ENCODE measurements at regions not wholly inside any gene's neighbourhood (a gene's known extent, or its start where the extent isn't known, plus 50 kb on each side); places are given as distances from the start of the nearest gene placed in this dataset.
"Not testable (repeated sequence)": the region's sequence is repeated elsewhere in the genome, so short reads cannot be mapped to it uniquely, and the experiment has no call there.

GRCh38 chr7:34421526-34421925, 236.5 kb upstream of the NPSR1 start:
- DNase-seq = no peak
- no peak for ATAC-seq
- no peak overlapping the region for H3K4me3 Mint-ChIP-seq
- H3K4me1 Mint-ChIP-seq (ENCODE audit: low read depth) = no peaks in the 10 kb centered on the region
- no peak overlapping the region for H3K27ac Mint-ChIP-seq
- no peaks in the 10 kb centered on the region for H3K27me3 Mint-ChIP-seq (ENCODE audit: low read depth)
- no peaks in the 10 kb centered on the region for H3K36me3 Mint-ChIP-seq (ENCODE audit: low read depth)
- POLR2A ChIA-PET = no interaction called here
- H3K9me3 Mint-ChIP-seq (ENCODE audit: insufficient read depth) = no peaks in the 10 kb centered on the region
- CTCF ChIA-PET = no interaction called here

- ChIA-PET POLR2A (no interaction called here), CTCF (no interaction called here)
- Mint-ChIP-seq H3K36me3 (ENCODE audit: low read depth) (no peaks in the 10 kb centered on the region), H3K9me3 (ENCODE audit: insufficient read depth) (peaks cover under 1% of the 10 kb centered on the region), H3K4me3 (no peak overlapping the region), H3K27me3 (ENCODE audit: low read depth) (no peaks in the 10 kb centered on the region), H3K4me1 (ENCODE audit: low read depth) (no peaks in the 10 kb centered on the region), H3K27ac (no peak overlapping the region)
- ATAC-seq = no peak
- no peak for DNase-seq
These were observed 232.8 kb upstream of the NPSR1 start for GRCh38 chr7:34425194-34425593.

GRCh38 chr7:34425631-34426384, 232.2 kb upstream of the NPSR1 start:
- DNase-seq (no peak), ATAC-seq (no peak)
- Mint-ChIP-seq H3K4me3 (no peak overlapping the region), H3K36me3 (ENCODE audit: low read depth) (no peaks in the 10 kb centered on the region), H3K27me3 (ENCODE audit: low read depth) (no peaks in the 10 kb centered on the region), H3K27ac (no peak overlapping the region), H3K9me3 (ENCODE audit: insufficient read depth) (peaks cover 7% of the 10 kb centered on the region), H3K4me1 (ENCODE audit: low read depth) (no peaks in the 10 kb centered on the region)
- ChIA-PET POLR2A (no interaction called here), CTCF (no interaction called here)

DNA sequence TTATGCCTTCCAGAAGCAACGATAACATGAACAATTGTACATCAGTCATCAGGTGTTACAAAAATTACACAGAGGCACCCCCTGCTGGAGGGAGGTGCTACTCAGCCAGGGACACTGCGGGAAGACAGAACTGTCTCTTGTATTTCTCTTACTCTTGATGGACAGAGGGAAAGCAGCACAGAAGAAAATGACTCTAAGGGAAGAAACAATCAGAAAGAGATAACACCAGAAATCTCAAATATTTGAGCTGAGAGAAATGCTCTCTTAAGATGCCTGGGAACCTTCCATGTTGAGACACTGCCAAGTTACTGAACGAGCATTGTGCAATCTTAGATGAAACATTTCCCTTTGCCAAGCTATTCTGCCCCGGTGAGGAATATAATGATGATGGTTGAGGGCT, 227.6 kb upstream of the NPSR1 start:
- Mint-ChIP-seq H3K27ac (no peak overlapping the region), H3K4me3 (no peak overlapping the region), H3K9me3 (ENCODE audit: insufficient read depth) (peaks cover 8% of the 10 kb centered on the region), H3K27me3 (ENCODE audit: low read depth) (no peaks in the 10 kb centered on the region), H3K4me1 (ENCODE audit: low read depth) (no peaks in the 10 kb centered on the region), H3K36me3 (ENCODE audit: low read depth) (no peaks in the 10 kb centered on the region)
- CTCF ChIA-PET = no interaction called here
- POLR2A ChIA-PET = no interaction called here
- DNase-seq = no peak
- no peak for ATAC-seq

GRCh38 chr7:34438436-34438835, 219.6 kb upstream of the NPSR1 start:
- Mint-ChIP-seq H3K27me3 (ENCODE audit: low read depth) (no peaks in the 10 kb centered on the region), H3K36me3 (ENCODE audit: low read depth) (no peaks in the 10 kb centered on the region), H3K9me3 (ENCODE audit: insufficient read depth) (peaks cover 6% of the 10 kb centered on the region), H3K4me1 (ENCODE audit: low read depth) (no peaks in the 10 kb centered on the region), H3K4me3 (no peak overlapping the region), H3K27ac (no peak overlapping the region)
- ATAC-seq (no peak), DNase-seq (no peak)
- CTCF ChIA-PET = no interaction called here
- POLR2A ChIA-PET = no interaction called here

DNA sequence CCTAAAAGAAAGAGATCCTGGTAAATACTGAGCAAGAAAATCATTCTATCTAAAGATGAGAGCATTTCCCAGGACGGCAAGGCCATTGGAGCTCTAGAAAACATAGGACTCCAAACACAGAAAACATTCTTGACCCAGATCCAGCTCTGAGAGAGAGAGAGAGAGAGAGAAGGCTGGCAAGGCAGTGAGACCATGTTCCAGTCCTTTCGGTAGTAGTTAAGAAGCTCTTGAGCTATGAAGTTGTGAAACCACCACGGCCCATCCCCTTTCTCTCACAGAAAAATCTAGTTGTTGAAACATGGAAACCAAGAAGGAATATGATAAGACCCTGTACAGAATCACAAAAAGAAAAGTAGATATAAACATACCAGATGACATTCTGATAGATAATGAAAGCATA, 212.4 kb upstream of the NPSR1 start:
- CTCF ChIA-PET = no interaction called here
- H3K27ac Mint-ChIP-seq = no peak overlapping the region
- H3K36me3 Mint-ChIP-seq (ENCODE audit: low read depth) = no peaks in the 10 kb centered on the region
- no peak overlapping the region for H3K4me3 Mint-ChIP-seq
- DNase-seq = no peak
- H3K27me3 Mint-ChIP-seq (ENCODE audit: low read depth) = no peaks in the 10 kb centered on the region
- peaks cover 6% of the 10 kb centered on the region for H3K9me3 Mint-ChIP-seq (ENCODE audit: insufficient read depth)
- no peak for ATAC-seq
- POLR2A ChIA-PET = no interaction called here
- no peaks in the 10 kb centered on the region for H3K4me1 Mint-ChIP-seq (ENCODE audit: low read depth)

DNA sequence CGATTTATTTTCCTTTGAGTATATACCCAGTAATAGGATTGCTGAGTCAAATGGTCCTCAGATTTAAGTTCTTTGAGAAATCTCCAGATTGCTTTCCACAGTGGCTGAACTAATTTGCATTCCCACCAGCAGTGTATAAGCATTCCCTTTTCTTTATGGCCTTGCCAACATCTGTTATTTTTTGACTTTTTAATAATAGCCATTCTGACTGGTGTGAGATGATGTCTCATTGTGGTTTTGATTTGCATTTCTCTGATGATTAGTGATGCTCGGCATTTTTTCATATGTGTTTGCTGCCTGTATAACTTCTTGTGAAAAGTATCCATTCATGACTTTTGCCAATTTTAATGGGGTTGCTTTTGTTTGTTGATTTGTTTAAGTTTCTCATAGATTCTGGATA, 209.5 kb upstream of the NPSR1 start:
- DNase-seq; H3K36me3 Mint-ChIP-seq (ENCODE audit: low read depth); CTCF ChIA-PET; POLR2A ChIA-PET; H3K4me1 Mint-ChIP-seq (ENCODE audit: low read depth); H3K27me3 Mint-ChIP-seq (ENCODE audit: low read depth); ATAC-seq; H3K9me3 Mint-ChIP-seq (ENCODE audit: insufficient read depth); H3K4me3 Mint-ChIP-seq; H3K27ac Mint-ChIP-seq: not testable (repeated sequence)

GRCh38 chr7:34449765-34450164, 208.3 kb upstream of the NPSR1 start:
- DNase-seq (no peak), ATAC-seq (no peak)
- H3K36me3 Mint-ChIP-seq (ENCODE audit: low read depth) = no peaks in the 10 kb centered on the region
- no peak overlapping the region for H3K4me3 Mint-ChIP-seq
- no peaks in the 10 kb centered on the region for H3K27me3 Mint-ChIP-seq (ENCODE audit: low read depth)
- CTCF ChIA-PET = no interaction called here
- no peak overlapping the region for H3K27ac Mint-ChIP-seq
- no peaks in the 10 kb centered on the region for H3K4me1 Mint-ChIP-seq (ENCODE audit: low read depth)
- POLR2A ChIA-PET = no interaction called here
- peaks cover 6% of the 10 kb centered on the region for H3K9me3 Mint-ChIP-seq (ENCODE audit: insufficient read depth)

DNA sequence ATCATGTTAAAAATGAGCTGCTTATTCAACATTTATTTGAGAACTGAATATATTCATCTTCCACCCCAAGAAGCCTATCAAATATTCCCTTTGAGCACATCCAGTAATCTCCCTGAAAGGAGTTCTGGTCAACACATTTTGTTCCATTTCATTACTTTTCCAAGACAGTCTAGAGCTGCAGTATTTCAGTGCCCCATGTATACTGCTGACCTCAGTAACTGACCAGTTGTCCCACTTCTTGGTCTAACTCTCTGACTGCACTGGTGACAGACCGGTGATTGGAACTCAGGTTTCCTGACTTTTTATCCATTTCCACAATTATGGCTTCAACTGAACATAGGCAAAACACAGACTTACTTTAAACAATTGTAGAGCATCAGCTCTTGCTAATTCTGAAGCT, 206.8 kb upstream of the NPSR1 start:
- H3K36me3 Mint-ChIP-seq (ENCODE audit: low read depth) = no peaks in the 10 kb centered on the region
- no peaks in the 10 kb centered on the region for H3K4me1 Mint-ChIP-seq (ENCODE audit: low read depth)
- CTCF ChIA-PET = no interaction called here
- POLR2A ChIA-PET = no interaction called here
- H3K9me3 Mint-ChIP-seq (ENCODE audit: insufficient read depth) = no peaks in the 10 kb centered on the region
- H3K27ac Mint-ChIP-seq = no peak overlapping the region
- no peaks in the 10 kb centered on the region for H3K27me3 Mint-ChIP-seq (ENCODE audit: low read depth)
- H3K4me3 Mint-ChIP-seq = no peak overlapping the region
- DNase-seq = no peak
- ATAC-seq = no peak

- no peaks in the 10 kb centered on the region for H3K36me3 Mint-ChIP-seq (ENCODE audit: low read depth)
- H3K9me3 Mint-ChIP-seq (ENCODE audit: insufficient read depth) = no peaks in the 10 kb centered on the region
- DNase-seq (no peak), ATAC-seq (no peak)
- no peaks in the 10 kb centered on the region for H3K4me1 Mint-ChIP-seq (ENCODE audit: low read depth)
- no peak overlapping the region for H3K4me3 Mint-ChIP-seq
- ChIA-PET CTCF (no interaction called here), POLR2A (no interaction called here)
- H3K27me3 Mint-ChIP-seq (ENCODE audit: low read depth) = no peaks in the 10 kb centered on the region
- H3K27ac Mint-ChIP-seq = no peak overlapping the region
These were observed 206.1 kb upstream of the NPSR1 start for GRCh38 chr7:34451923-34452322.

GRCh38 chr7:34452363-34452762, 205.7 kb upstream of the NPSR1 start:
- Mint-ChIP-seq H3K27ac (no peak overlapping the region), H3K27me3 (ENCODE audit: low read depth) (no peaks in the 10 kb centered on the region), H3K4me3 (no peak overlapping the region), H3K36me3 (ENCODE audit: low read depth) (no peaks in the 10 kb centered on the region), H3K4me1 (ENCODE audit: low read depth) (no peaks in the 10 kb centered on the region), H3K9me3 (ENCODE audit: insufficient read depth) (no peaks in the 10 kb centered on the region)
- ChIA-PET POLR2A (no interaction called here), CTCF (no interaction called here)
- ATAC-seq = no peak
- no peak for DNase-seq

DNA sequence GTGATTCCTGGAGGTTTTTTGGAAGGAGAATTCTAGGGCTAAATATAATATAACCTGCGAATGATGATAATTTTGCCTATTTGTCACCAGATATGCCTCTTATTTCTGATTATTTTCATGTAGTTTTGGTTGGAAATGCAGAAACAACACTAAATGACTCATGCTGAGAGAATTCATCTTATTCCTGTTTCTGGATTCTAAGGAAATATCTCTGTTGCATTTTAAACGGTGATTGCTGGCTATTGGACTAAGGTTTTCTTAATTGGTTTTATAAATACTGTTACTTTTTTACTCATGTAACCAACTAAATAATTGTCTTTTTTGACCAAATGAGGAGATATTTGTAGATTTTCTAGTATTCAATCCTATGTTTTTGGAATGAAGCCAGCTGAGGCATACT, 204.9 kb upstream of the NPSR1 start:
- H3K27ac Mint-ChIP-seq = no peak overlapping the region
- DNase-seq (no peak), ATAC-seq (no peak)
- ChIA-PET CTCF (no interaction called here), POLR2A (no interaction called here)
- H3K9me3 Mint-ChIP-seq (ENCODE audit: insufficient read depth) = no peaks in the 10 kb centered on the region
- H3K4me3 Mint-ChIP-seq = no peak overlapping the region
- H3K27me3 Mint-ChIP-seq (ENCODE audit: low read depth) = no peaks in the 10 kb centered on the region
- H3K36me3 Mint-ChIP-seq (ENCODE audit: low read depth) = no peaks in the 10 kb centered on the region
- H3K4me1 Mint-ChIP-seq (ENCODE audit: low read depth) = no peaks in the 10 kb centered on the region

- H3K4me3 Mint-ChIP-seq = no peak overlapping the region
- CTCF ChIA-PET = no interaction called here
These were observed 203.6 kb upstream of the NPSR1 start for GRCh38 chr7:34454381-34454780.

More at GRCh38 chr7:34454381-34454780, 203.6 kb upstream of the NPSR1 start:
- H3K27ac Mint-ChIP-seq = no peak overlapping the region
- H3K36me3 Mint-ChIP-seq (ENCODE audit: low read depth) = no peaks in the 10 kb centered on the region
- H3K27me3 Mint-ChIP-seq (ENCODE audit: low read depth) = no peaks in the 10 kb centered on the region
- H3K4me1 Mint-ChIP-seq (ENCODE audit: low read depth) = no peaks in the 10 kb centered on the region
- POLR2A ChIA-PET = no interaction called here
- DNase-seq = no peak
- H3K9me3 Mint-ChIP-seq (ENCODE audit: insufficient read depth) = no peaks in the 10 kb centered on the region
- no peak for ATAC-seq
